Peyer's patch (tissue), 4 donors: ENCODE measurements at regions not wholly inside any gene's neighbourhood (a gene's known extent, or its start where the extent isn't known, plus 50 kb on each side); places are given as distances from the start of the nearest gene placed in this dataset.

Experiments
- DNase-seq, 3 donors: peaks; one replicate each; pipeline ENCODE4 v3.0.0-alpha.2; 2017 to 2019
- H3K27ac ChIP-seq, 4 donors: fragments of 200-600 bp; sonication (generic); one replicate each; pipeline ENCODE4 v1.5.1; 2016 to 2019
- H3K27me3 ChIP-seq, 2 donors: fragments of 200-600 bp; sonication (generic); one replicate each; pipeline ENCODE4 v1.5.1; 2019
- H3K36me3 ChIP-seq, 3 donors: fragments of 200-600 bp; sonication (generic); one replicate each; pipeline ENCODE4 v1.5.1; 2016 to 2019
- H3K4me1 ChIP-seq, 4 donors: fragments of 200-600 bp; sonication (generic); one replicate each; pipeline ENCODE4 v1.5.1; 2016 to 2019
- H3K4me3 ChIP-seq, 4 donors: fragments of 200-600 bp; sonication (generic); 1 replicate in 3 of 4; 2 replicates in 1 of 4; pipeline ENCODE4 v1.5.1; 2016 to 2019; ENCODE audit warnings: mild to moderate bottlenecking in 1 of 4
- H3K9me3 ChIP-seq, 4 donors: fragments of 200-600 bp; sonication (generic); one replicate each; pipeline ENCODE4 v1.5.1; 2016 to 2019; ENCODE audit warnings: mild to moderate bottlenecking in 1 of 4
- POLR2A ChIP-seq, 2 donors: fragments of 450-650 bp; IDR thresholded peaks; one replicate each; pipeline ENCODE4 v1.5.1; 2017; ENCODE audit warnings: antibody characterized with exemption in 2 of 2, mild to moderate bottlenecking in 2 of 2, moderate library complexity in 2 of 2
- TF ChIP-seq, protein P1 (sequence below), 6 experiments: fragments of 450-650 bp in 4 of 6; fragments of 200-600 bp in 2 of 6; sonication (generic) in 1 of 6; IDR thresholded peaks; one replicate each; pipeline ENCODE4 v1.5.1; 2017 to 2019; ENCODE audit warnings: antibody characterized with exemption in 6 of 6, mild to moderate bottlenecking in 3 of 6, moderate library complexity in 1 of 6

DNA sequence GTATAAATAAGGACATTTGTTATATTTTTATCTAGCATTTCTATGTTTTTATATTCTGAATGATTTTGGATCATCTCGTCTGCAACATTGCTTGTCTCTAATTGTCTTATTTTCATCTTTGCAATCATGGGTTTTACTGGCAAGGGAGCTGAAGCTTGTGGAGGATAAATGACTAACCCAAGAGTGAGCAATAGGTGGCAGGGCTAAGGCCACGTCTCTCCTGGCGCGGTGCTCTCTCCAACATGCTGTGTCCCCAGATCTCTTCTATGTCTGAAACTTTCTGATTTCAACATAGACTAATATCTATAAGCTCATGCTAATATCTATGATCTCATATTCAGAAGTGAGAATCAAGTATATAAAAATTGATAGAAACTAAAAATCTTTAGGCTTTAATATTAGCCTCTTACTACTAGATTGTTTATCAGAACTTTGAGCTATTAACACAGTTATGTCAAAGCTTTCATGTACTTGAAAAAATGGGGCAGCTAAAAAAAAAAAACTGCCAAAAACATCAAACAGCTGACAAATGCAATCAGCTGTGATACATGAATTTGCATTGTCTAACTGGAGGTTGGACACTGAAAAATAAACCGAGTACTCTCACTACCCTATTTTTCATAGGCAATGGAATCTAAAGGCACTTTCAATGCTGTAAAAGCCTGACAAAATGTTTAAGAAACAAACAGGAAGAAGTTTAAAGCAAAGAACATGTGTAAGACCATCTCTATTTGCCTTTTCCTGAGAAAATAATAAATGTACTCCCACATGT lies 169.2 kb downstream of the TMA16 start:
- Histone ChIP-seq H3K27me3 (no peaks in the 10 kb centered on the region), H3K4me3 (no peak overlapping the region), H3K9me3 (no peaks in the 10 kb centered on the region), H3K27ac (peak overlapping the region in 2 of 4 donors; percentile 65 to 78), H3K4me1 (peaks cover 0 to 5% (median 0%) of the 10 kb centered on the region in 4 donors), H3K36me3 (no peaks in the 10 kb centered on the region)
- no peak for TF ChIP-seq POLR2A (IDR thresholded peaks at IDR 0.05)
- TF ChIP-seq, protein P1, sequence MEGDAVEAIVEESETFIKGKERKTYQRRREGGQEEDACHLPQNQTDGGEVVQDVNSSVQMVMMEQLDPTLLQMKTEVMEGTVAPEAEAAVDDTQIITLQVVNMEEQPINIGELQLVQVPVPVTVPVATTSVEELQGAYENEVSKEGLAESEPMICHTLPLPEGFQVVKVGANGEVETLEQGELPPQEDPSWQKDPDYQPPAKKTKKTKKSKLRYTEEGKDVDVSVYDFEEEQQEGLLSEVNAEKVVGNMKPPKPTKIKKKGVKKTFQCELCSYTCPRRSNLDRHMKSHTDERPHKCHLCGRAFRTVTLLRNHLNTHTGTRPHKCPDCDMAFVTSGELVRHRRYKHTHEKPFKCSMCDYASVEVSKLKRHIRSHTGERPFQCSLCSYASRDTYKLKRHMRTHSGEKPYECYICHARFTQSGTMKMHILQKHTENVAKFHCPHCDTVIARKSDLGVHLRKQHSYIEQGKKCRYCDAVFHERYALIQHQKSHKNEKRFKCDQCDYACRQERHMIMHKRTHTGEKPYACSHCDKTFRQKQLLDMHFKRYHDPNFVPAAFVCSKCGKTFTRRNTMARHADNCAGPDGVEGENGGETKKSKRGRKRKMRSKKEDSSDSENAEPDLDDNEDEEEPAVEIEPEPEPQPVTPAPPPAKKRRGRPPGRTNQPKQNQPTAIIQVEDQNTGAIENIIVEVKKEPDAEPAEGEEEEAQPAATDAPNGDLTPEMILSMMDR (IDR thresholded peaks at IDR 0.05): no peak
- DNase-seq: peak in 1 of 3 donors; percentile 46

DNA sequence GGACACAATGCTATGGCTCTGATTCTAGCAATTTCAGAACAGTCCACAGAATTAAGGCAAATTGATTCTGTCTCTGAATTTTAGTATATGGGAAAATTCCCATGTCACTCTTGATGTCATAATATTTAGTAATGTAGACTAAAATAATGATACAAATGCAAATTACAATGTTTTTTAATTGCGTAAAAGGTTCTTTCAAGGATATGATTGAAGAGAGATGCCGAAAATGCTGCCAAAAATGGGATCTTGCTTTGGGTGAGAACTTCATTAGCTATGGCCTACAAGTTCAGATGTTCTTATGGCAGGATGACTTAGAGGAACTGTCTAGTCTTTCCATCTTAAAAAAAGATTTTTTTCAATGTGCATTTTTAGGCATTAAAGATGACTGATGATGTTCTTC lies 170.6 kb downstream of the TMA16 start:
- H3K9me3 ChIP-seq: no peaks in the 10 kb centered on the region
- no peak overlapping the region for H3K4me3 ChIP-seq
- no peak for DNase-seq
- no peak for TF ChIP-seq POLR2A (IDR thresholded peaks at IDR 0.05)
- TF ChIP-seq, protein P1 (IDR thresholded peaks at IDR 0.05): no peak
- peaks cover 0 to 5% (median 0%) of the 10 kb centered on the region in 4 donors for H3K4me1 ChIP-seq
- H3K27ac ChIP-seq: peak overlapping the region in 2 of 4 donors; percentile 63 to 78
- no peaks in the 10 kb centered on the region for H3K27me3 ChIP-seq
- no peaks in the 10 kb centered on the region for H3K36me3 ChIP-seq

DNA sequence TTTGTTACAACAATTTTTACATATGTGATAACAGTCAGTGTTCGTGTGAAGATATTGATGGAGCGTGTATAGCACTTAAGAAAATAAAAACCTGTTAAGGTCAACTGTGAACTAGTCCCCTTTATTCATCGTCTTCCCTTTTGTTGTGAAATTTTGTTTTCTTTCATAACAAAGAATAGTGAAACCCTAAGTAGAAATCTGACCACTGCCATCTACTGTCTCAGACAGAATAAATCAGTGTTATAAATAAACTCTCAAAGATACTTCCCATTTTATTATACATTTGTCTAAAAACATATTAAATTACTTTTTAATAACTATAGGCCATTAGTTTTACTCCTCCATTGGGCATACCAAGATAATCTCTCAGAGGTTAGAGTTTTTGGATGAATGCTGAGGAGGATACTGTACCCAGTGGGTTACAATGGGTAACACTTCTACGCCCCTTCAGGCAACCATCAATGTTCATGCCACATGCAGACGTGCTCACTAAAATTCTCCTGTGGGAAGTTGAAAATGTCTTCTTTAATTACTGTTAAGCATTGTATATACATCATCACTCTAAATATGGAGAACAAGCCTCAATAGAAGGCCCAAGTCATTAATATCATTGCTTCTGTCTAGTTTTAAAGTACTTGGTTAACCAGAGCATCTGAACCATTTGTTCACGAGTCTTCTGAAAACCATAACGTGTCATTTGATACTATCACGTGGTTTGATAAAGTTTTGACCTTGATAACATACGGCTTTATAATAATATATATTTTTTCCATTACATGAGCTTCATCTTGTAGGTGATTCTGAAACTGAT lies 171.2 kb downstream of the TMA16 start:
- Histone ChIP-seq H3K36me3 (no peaks in the 10 kb centered on the region), H3K27ac (peak overlapping the region in 3 of 4 donors; percentile 31 to 78 (median 63)), H3K27me3 (no peaks in the 10 kb centered on the region), H3K4me3 (no peak overlapping the region), H3K4me1 (peaks cover 0 to 5% (median 0%) of the 10 kb centered on the region in 4 donors), H3K9me3 (no peaks in the 10 kb centered on the region)
- TF ChIP-seq POLR2A (IDR thresholded peaks at IDR 0.05): no peak
- TF ChIP-seq, protein P1 (IDR thresholded peaks at IDR 0.05): peak in 2 of 6 experiments; percentile 14
- no peak for DNase-seq

DNA sequence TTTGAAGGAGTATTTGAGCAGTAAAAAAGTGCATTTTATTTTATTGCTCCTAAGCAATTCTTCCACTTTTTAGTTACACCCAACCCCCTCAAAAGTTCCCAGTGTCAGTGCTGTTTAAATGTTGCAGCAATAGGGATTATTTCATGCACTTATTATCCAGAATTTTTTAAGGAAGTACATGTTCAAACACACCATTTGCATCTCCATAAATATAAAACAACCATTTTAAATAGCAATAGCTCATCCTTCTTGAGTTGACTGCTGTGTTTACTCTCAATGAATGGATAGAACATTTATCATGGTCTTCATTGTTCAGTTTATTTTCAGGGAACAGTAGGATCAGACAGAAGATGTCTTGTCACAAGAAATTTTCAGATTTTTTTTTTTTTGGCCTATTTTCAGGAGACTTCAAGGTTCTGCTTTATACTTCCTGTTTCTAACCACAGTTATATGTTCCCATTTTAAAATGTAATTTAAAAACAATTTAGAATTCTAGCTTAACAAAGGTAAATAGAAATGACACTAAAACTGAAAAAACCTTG lies 171.9 kb downstream of the TMA16 start:
- peak overlapping the region in 2 of 4 donors; percentile 63 to 78 for H3K27ac ChIP-seq
- H3K4me3 ChIP-seq: no peak overlapping the region
- H3K27me3 ChIP-seq: no peaks in the 10 kb centered on the region
- peaks cover 0 to 5% (median 0%) of the 10 kb centered on the region in 4 donors for H3K4me1 ChIP-seq
- TF ChIP-seq POLR2A (IDR thresholded peaks at IDR 0.05): no peak
- TF ChIP-seq, protein P1 (IDR thresholded peaks at IDR 0.05): no peak
- no peaks in the 10 kb centered on the region for H3K9me3 ChIP-seq
- H3K36me3 ChIP-seq: no peaks in the 10 kb centered on the region
- no peak for DNase-seq

DNA sequence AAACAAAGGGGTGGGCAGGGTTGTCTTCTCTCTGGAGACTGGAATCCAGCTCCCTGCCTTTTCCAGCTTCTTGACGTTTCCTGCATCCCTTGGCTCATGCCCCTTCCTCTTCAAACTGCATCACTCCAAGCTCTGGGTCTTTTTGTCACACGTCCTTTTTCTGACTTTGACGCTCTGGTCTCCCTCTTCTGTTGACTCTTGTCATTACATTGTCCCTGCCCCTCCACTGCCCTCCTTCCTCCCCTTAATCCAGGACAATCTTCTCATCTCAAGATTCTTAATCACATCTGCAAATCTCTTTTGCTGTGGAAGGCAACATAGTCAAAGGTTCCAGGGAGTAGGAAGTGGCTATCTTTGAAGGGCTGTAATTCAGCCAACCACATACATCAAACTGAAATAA lies 178.3 kb downstream of the TMA16 start:
- Histone ChIP-seq H3K36me3 (no peaks in the 10 kb centered on the region), H3K9me3 (no peaks in the 10 kb centered on the region), H3K27ac (no peak overlapping the region), H3K27me3 (no peaks in the 10 kb centered on the region), H3K4me3 (no peak overlapping the region), H3K4me1 (no peaks in the 10 kb centered on the region)
- no peak for TF ChIP-seq POLR2A (IDR thresholded peaks at IDR 0.05)
- TF ChIP-seq, protein P1 (IDR thresholded peaks at IDR 0.05): no peak
- no peak for DNase-seq
